Nephron (organoid): ENCODE measurements at regions not wholly inside any gene's neighbourhood (a gene's known extent, or its start where the extent isn't known, plus 50 kb on each side); places are given as distances from the start of the nearest gene placed in this dataset.

Experiments used
- H3K27ac Mint-ChIP-seq, 3 experiments: 2 replicates each; pipeline ENCODE4 v1.8.0; 2020; ENCODE audit warnings: mixed read lengths in 3 of 3, mild to moderate bottlenecking in 2 of 3, moderate library complexity in 1 of 3
- H3K27me3 Mint-ChIP-seq: 2 replicates; pipeline ENCODE4 v1.8.0; 2021; ENCODE audit warnings: low read depth, mild to moderate bottlenecking, moderate library complexity, mixed read lengths
- H3K36me3 Mint-ChIP-seq: 2 replicates; pipeline ENCODE4 v1.8.0; 2020; ENCODE audit warnings: low read depth, mixed read lengths
- H3K4me1 Mint-ChIP-seq: 2 replicates; pipeline ENCODE4 v1.8.0; 2020; ENCODE audit warnings: mixed read lengths
- H3K4me3 Mint-ChIP-seq, 3 experiments: 2 replicates each; pipeline ENCODE4 v1.8.0; 2020; ENCODE audit warnings: mild to moderate bottlenecking in 3 of 3, mixed read lengths in 3 of 3, moderate library complexity in 2 of 3
- H3K9me3 Mint-ChIP-seq: 2 replicates; pipeline ENCODE4 v1.8.0; 2020; ENCODE audit warnings: mixed read lengths
- TF ChIP-seq, protein P1 (sequence below), 3 experiments: fragments of 200-600 bp; sonication (generic); IDR thresholded peaks; one replicate each; pipeline ENCODE4 v1.5.0; 2021; ENCODE audit warnings: antibody characterized with exemption in 3 of 3; ENCODE audit not compliant: unreplicated experiment in 3 of 3

DNA sequence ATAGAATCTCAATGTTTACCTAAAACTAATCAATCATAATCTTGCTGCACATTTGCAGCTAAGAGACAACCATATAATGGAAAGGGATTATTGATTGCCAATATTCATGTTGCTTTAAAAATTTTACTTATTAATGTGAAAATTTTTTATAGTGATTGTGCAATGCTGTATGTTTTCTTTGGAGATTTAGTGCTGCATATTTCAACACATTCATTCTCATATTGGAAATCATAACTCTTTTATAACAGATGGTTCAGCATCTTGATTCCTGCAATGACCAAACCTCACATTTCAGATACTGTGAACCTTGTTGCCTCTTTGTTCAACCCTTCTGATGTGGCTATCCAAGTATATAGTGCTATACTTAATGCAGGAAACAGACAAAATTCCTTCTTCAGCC lies 502.6 kb downstream of the C4orf33 start:
- TF ChIP-seq, protein P1, sequence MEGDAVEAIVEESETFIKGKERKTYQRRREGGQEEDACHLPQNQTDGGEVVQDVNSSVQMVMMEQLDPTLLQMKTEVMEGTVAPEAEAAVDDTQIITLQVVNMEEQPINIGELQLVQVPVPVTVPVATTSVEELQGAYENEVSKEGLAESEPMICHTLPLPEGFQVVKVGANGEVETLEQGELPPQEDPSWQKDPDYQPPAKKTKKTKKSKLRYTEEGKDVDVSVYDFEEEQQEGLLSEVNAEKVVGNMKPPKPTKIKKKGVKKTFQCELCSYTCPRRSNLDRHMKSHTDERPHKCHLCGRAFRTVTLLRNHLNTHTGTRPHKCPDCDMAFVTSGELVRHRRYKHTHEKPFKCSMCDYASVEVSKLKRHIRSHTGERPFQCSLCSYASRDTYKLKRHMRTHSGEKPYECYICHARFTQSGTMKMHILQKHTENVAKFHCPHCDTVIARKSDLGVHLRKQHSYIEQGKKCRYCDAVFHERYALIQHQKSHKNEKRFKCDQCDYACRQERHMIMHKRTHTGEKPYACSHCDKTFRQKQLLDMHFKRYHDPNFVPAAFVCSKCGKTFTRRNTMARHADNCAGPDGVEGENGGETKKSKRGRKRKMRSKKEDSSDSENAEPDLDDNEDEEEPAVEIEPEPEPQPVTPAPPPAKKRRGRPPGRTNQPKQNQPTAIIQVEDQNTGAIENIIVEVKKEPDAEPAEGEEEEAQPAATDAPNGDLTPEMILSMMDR (IDR thresholded peaks at IDR 0.05; ENCODE audit: unreplicated experiment in 3 of 3), result no peak
- no peak overlapping the region for H3K27ac Mint-ChIP-seq
- no peaks in the 10 kb centered on the region for H3K36me3 Mint-ChIP-seq
- no peak overlapping the region for H3K4me3 Mint-ChIP-seq
- H3K9me3 Mint-ChIP-seq, result no peaks in the 10 kb centered on the region
- no peaks in the 10 kb centered on the region for H3K27me3 Mint-ChIP-seq
- H3K4me1 Mint-ChIP-seq, result no peaks in the 10 kb centered on the region

- no peaks in the 10 kb centered on the region for H3K27me3 Mint-ChIP-seq
- no peak overlapping the region for H3K27ac Mint-ChIP-seq
- no peaks in the 10 kb centered on the region for H3K4me1 Mint-ChIP-seq
- no peak overlapping the region for H3K4me3 Mint-ChIP-seq
- H3K9me3 Mint-ChIP-seq, result no peaks in the 10 kb centered on the region
- TF ChIP-seq, protein P1 (IDR thresholded peaks at IDR 0.05; ENCODE audit: unreplicated experiment in 3 of 3), result no peak
- no peaks in the 10 kb centered on the region for H3K36me3 Mint-ChIP-seq
These were observed 504.9 kb downstream of the C4orf33 start for GRCh38 chr4:129600898-129601297.

- H3K9me3 Mint-ChIP-seq, result no peaks in the 10 kb centered on the region
- TF ChIP-seq, protein P1 (IDR thresholded peaks at IDR 0.05; ENCODE audit: unreplicated experiment in 3 of 3), result no peak
- H3K4me3 Mint-ChIP-seq, result no peak overlapping the region
- H3K27ac Mint-ChIP-seq, result no peak overlapping the region
- H3K27me3 Mint-ChIP-seq, result no peaks in the 10 kb centered on the region
- no peaks in the 10 kb centered on the region for H3K4me1 Mint-ChIP-seq
- H3K36me3 Mint-ChIP-seq, result no peaks in the 10 kb centered on the region
These were observed 506.5 kb downstream of the C4orf33 start for GRCh38 chr4:129602447-129602846.

DNA sequence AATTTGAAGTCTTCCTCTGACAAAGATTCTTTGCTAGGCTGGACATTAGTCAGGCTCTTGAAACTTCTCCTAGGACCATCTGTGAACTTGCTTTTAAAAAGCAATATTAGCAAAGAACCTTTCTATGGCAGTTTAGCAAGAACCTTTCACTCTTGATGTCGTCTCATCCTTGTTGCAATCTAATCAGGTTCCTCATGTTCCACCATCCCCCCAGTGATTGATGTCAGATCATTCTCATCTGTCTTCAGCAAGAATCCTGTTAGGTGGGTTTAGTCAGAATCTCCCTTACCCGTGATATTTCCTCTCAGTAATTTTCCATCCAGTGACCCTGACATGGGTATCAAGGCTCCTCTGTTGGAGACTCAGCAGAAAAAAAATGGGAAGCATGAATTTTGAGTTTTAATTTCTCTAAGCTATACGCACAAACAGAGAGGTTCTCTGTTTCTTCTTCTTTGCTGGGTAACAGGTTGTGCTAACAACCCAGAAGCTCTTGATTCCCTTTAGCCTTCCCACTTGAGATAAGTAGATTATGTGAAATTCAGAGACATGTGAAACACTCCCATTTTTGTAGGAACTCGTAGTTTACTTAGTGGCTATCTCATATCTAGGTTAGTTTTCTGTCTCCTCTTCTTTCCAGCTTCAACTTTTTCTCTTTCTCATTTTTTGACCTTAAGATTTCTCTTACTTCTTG lies 507.4 kb downstream of the C4orf33 start:
- Mint-ChIP-seq H3K4me1 (no peaks in the 10 kb centered on the region), H3K36me3 (no peaks in the 10 kb centered on the region), H3K9me3 (no peaks in the 10 kb centered on the region), H3K4me3 (no peak overlapping the region), H3K27ac (no peak overlapping the region), H3K27me3 (no peaks in the 10 kb centered on the region)
- TF ChIP-seq, protein P1 (IDR thresholded peaks at IDR 0.05; ENCODE audit: unreplicated experiment in 3 of 3), result no peak

DNA sequence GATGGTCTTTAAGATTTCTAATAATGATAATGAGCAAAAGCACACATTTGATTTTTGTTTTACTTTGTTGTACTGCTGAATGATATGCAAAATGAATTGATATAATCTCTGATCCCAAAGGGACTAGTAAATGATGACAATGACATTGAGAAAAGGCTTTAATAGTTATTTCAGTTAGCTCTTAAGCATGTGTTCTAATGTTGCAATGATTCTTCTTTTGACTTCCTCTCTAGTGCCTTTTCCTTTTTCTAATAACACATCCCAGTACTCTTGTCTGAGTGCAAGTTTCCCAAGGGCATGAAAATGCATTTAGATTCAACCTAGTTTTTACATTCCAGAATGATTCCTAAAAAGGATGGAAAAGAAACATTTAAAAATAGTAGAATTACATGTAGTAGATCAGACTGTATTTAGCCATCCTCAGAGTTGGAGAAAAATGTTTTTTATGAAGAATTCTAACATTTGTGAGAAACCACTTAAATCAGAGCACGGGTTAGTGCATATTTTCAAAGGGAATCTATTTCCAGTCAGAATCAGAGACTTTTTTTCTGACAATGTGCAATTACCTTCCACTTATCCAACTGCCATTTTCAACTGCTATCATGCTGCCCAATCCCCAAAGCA lies 508.8 kb downstream of the C4orf33 start:
- Mint-ChIP-seq H3K9me3 (no peaks in the 10 kb centered on the region), H3K27me3 (no peaks in the 10 kb centered on the region), H3K27ac (no peak overlapping the region), H3K36me3 (no peaks in the 10 kb centered on the region), H3K4me3 (no peak overlapping the region), H3K4me1 (no peaks in the 10 kb centered on the region)
- TF ChIP-seq, protein P1 (IDR thresholded peaks at IDR 0.05; ENCODE audit: unreplicated experiment in 3 of 3), result no peak

- Mint-ChIP-seq H3K4me1 (peaks cover 11% of the 10 kb centered on the region), H3K27ac (peak overlapping the region in 2 of 3 experiments; percentile 20 to 57), H3K36me3 (no peaks in the 10 kb centered on the region), H3K9me3 (no peaks in the 10 kb centered on the region), H3K4me3 (no peak overlapping the region), H3K27me3 (no peaks in the 10 kb centered on the region)
- TF ChIP-seq, protein P1 (IDR thresholded peaks at IDR 0.05; ENCODE audit: unreplicated experiment in 3 of 3), result no peak
These were observed 518.7 kb downstream of the C4orf33 start for GRCh38 chr4:129614611-129615010.
